ENCODE measurements at regions not wholly inside any gene's neighbourhood (a gene's known extent, or its start where the extent isn't known, plus 50 kb on each side); places are given as distances from the start of the nearest gene placed in this dataset.

- H3K23ac ChIP-seq (ENCODE audit: insufficient read length), result no peak overlapping the region
- no peak overlapping the region for H3K14ac ChIP-seq (ENCODE audit: insufficient read length)
- FAIRE-seq (no peak), DNase-seq (ENCODE audit: low read depth in 1 of 2, low spot score in 2 of 2) (no peak)
- ChIA-PET CTCF (ENCODE audit: partially characterized antibody) (no interaction called here), POLR2A (ENCODE audit: partially characterized antibody) (no interaction called here)
- H2AK5ac ChIP-seq (ENCODE audit: low read depth, low read length), result no peak overlapping the region
- H3K27me3 ChIP-seq (replicated peaks in 1 of 4; ENCODE audit: control insufficient read depth in 3 of 4, extremely low read depth in 1 of 4, insufficient read depth in 3 of 4, low read length in 3 of 4), result no peaks in the 10 kb centered on the region
- no peak overlapping the region for H3K4ac ChIP-seq (replicated peaks; ENCODE audit: insufficient read length, low read depth, low read length)
- H4K5ac ChIP-seq (ENCODE audit: insufficient read length, low read depth, low read length), result no peak overlapping the region
- no peak overlapping the region for H3K18ac ChIP-seq (ENCODE audit: extremely low read depth, low read length)
- no peaks in the 10 kb centered on the region for H3K36me3 ChIP-seq (ENCODE audit: control insufficient read depth in 2 of 4, insufficient read depth in 4 of 4, low read length in 3 of 4)
- H2BK15ac ChIP-seq (ENCODE audit: low read length), result no peak overlapping the region
- 90% methylated on average over 2 of the region's 2 CpGs; no CpG with 5 or more reads in 1 of the 2 experiments for WGBS, 2 experiments (ENCODE audit: extremely low coverage in 1 of 2, insufficient coverage in 1 of 2, insufficient read length in 1 of 2, insufficient replicate concordance in 2 of 2, low coverage in 1 of 2, low lambda C conversion rate in 2 of 2, missing lambda C conversion rate in 1 of 2)
- H4K8ac ChIP-seq (ENCODE audit: extremely low read depth, insufficient read depth, low read length), result no peak overlapping the region
- H3K4me2 ChIP-seq (ENCODE audit: insufficient read depth in 1 of 2, low read depth in 2 of 2, low read length in 2 of 2), result no peak overlapping the region
- no peaks in the 10 kb centered on the region for H4K20me1 ChIP-seq (replicated peaks in 1 of 2; ENCODE audit: control insufficient read depth in 1 of 2, insufficient read depth in 2 of 2, low read length in 2 of 2)
- H3K9me3 ChIP-seq (ENCODE audit: insufficient read depth in 2 of 2, low read depth in 1 of 2, low read length in 1 of 2), result no peaks in the 10 kb centered on the region
- H2BK20ac ChIP-seq (ENCODE audit: low read length), result no peak overlapping the region
- no peak overlapping the region for H2BK12ac ChIP-seq (ENCODE audit: low read depth, low read length)
- no peaks in the 10 kb centered on the region for H3K79me2 ChIP-seq (ENCODE audit: control insufficient read depth in 1 of 2, insufficient read depth in 2 of 2, low read length in 2 of 2)
- no peak overlapping the region for H2BK120ac ChIP-seq (replicated peaks; ENCODE audit: low read depth, low read length)
- no peak overlapping the region for H4K91ac ChIP-seq (replicated peaks; ENCODE audit: insufficient read length, low read length)
- H3K79me1 ChIP-seq (ENCODE audit: low read depth, low read length), result no peaks in the 10 kb centered on the region
- H3K4me3 ChIP-seq (ENCODE audit: extremely low read depth in 1 of 4, insufficient read depth in 2 of 4, low read depth in 3 of 4, low read length in 4 of 4), result no peak overlapping the region
- no peak overlapping the region for H3K9ac ChIP-seq (replicated peaks in 1 of 4; ENCODE audit: extremely low read depth in 1 of 4, low read depth in 3 of 4, low read length in 3 of 4)
- H2AFZ ChIP-seq (ENCODE audit: low read length), result no peak overlapping the region
- H2BK5ac ChIP-seq (ENCODE audit: low read depth, low read length), result no peak overlapping the region
- H3K27ac ChIP-seq (ENCODE audit: low read depth, low read length), result no peak overlapping the region
- TF ChIP-seq SIN3A (conservative IDR thresholded peaks at IDR 0.05 in 1 of 2, IDR thresholded peaks at IDR 0.05 in 1 of 2; ENCODE audit: low read depth in 1 of 2, low read length in 2 of 2) (no peak), CHD2 (IDR thresholded peaks at IDR 0.05; ENCODE audit: low read length) (no peak)
- no peaks in the 10 kb centered on the region; the same call in 1 of the 2 replicates for H3K23me2 ChIP-seq (ENCODE audit: low read depth, low read length)
- no peak overlapping the region for H3K56ac ChIP-seq (replicated peaks; ENCODE audit: insufficient read length, low read depth, low read length)
- H3K4me1 ChIP-seq (replicated peaks in 1 of 4; ENCODE audit: control insufficient read depth in 3 of 4, insufficient read depth in 4 of 4, low read length in 3 of 4), result no peaks in the 10 kb centered on the region
These were observed 333.8 kb upstream of the RBMS3 start for GRCh38 chr3:28947061-28947460.

All from H1 (cell line).